GM10266 (cell line): ENCODE measurements at regions not wholly inside any gene's neighbourhood (a gene's known extent, or its start where the extent isn't known, plus 50 kb on each side); places are given as distances from the start of the nearest gene placed in this dataset.

Experiments
- DNase-seq: peaks from one replicate; pipeline ENCODE4 v3.0.0; 2012; ENCODE audit errors: extremely low spot score
- TF ChIP-seq, protein P1 (sequence below): IDR thresholded peaks from 2 replicates; pipeline ENCODE4 v1.5.1; 2012; ENCODE audit warnings: mild to moderate bottlenecking, low read depth; ENCODE audit not compliant: control insufficient read depth, insufficient read depth; ENCODE audit errors: missing control alignments

- TF ChIP-seq, protein P1, sequence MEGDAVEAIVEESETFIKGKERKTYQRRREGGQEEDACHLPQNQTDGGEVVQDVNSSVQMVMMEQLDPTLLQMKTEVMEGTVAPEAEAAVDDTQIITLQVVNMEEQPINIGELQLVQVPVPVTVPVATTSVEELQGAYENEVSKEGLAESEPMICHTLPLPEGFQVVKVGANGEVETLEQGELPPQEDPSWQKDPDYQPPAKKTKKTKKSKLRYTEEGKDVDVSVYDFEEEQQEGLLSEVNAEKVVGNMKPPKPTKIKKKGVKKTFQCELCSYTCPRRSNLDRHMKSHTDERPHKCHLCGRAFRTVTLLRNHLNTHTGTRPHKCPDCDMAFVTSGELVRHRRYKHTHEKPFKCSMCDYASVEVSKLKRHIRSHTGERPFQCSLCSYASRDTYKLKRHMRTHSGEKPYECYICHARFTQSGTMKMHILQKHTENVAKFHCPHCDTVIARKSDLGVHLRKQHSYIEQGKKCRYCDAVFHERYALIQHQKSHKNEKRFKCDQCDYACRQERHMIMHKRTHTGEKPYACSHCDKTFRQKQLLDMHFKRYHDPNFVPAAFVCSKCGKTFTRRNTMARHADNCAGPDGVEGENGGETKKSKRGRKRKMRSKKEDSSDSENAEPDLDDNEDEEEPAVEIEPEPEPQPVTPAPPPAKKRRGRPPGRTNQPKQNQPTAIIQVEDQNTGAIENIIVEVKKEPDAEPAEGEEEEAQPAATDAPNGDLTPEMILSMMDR: no peak
- no peak for DNase-seq
These were observed 1024.8 kb upstream of the EEF2KMT start for GRCh38 chr16:6122401-6122800.

GRCh38 chr16:6114691-6115090 is 1017.1 kb upstream of the EEF2KMT start:
- no peak for DNase-seq
- TF ChIP-seq, protein P1: no peak

- TF ChIP-seq, protein P1: no peak
- no peak for DNase-seq
These were observed 1016.2 kb upstream of the EEF2KMT start for GRCh38 chr16:6113749-6114148.

DNA sequence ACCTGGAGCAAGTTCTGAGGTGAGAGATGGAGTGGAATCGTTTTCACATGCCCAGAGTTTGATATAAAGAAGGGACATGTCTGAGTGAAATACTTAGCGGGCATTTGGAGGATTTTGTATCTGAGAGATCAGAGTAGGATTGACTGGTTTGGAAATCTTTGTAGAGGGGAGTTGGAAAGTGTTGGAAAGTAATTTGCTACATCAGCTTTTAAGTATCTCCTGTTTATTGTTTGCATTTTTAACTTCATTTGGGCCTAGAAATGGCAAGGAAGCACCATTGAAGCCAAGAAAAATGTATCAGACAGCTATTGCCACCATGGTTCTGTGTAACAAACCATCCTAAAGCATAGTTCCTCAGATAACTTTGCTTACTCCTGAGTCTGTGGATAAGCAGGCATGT is 1015.1 kb upstream of the EEF2KMT start:
- TF ChIP-seq, protein P1: no peak
- no peak for DNase-seq

DNA sequence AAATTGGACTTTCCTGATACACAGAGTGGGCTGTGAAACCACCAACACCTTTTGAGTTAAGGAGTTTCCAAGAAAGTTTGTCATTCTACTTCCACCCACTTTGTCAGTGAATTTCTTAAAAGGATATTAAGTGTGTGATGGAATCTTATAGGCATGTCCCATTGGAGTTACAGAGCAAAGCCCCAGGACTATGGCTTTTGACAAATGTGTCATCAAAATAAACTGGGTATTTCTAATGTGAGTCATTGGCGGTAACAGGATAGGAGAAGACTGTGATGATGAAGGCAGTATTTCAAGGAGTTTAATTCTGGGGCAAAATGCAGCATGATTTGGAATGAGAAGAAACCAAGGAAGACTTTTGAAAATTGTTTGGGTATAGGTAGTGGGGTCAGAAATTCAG is 1013.8 kb upstream of the EEF2KMT start:
- TF ChIP-seq, protein P1: no peak
- DNase-seq: no peak

DNA sequence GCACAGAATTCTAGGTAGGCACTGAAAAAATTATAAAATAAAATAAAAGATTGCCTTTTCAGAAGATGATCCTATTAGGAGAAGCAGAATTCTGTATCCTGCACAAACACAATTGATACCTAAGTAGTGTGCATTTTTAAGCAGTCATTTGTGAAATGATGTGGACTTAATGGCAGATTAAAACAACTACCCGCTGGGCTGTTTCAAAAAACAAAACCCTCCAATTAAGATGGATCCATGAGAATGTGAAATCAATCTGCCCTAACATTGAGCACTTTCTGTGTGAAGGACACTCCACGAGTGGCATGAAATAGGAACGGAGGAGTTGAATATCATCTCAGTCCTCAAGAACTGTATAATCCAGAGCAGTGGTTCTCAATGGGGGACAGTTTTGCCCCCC is 1012.8 kb upstream of the EEF2KMT start:
- TF ChIP-seq, protein P1: no peak
- DNase-seq: no peak

GRCh38 chr16:6106061-6106460 is 1008.5 kb upstream of the EEF2KMT start:
- TF ChIP-seq, protein P1: no peak
- no peak for DNase-seq
